Ascending aorta (tissue), 2 donors: ENCODE measurements at regions not wholly inside any gene's neighbourhood (a gene's known extent, or its start where the extent isn't known, plus 50 kb on each side); places are given as distances from the start of the nearest gene placed in this dataset.

Experiments
- DNase-seq, 2 donors: peaks; one replicate each; pipeline ENCODE4 v3.0.0-alpha.2; 2019; ENCODE audit warnings: low spot score in 2 of 2
- H3K27ac ChIP-seq, 2 donors: fragments of 200-600 bp; sonication (generic); one replicate each; pipeline ENCODE4 v1.5.1; 2016 to 2017; ENCODE audit warnings: mild to moderate bottlenecking in 1 of 2
- H3K27me3 ChIP-seq: fragments of 200-600 bp; sonication (generic); one replicate; pipeline ENCODE4 v1.5.1; 2017
- H3K36me3 ChIP-seq, 2 donors: fragments of 200-600 bp; sonication (generic); one replicate each; pipeline ENCODE4 v1.5.1; 2016
- H3K4me1 ChIP-seq, 2 donors: fragments of 200-600 bp; sonication (generic); one replicate each; pipeline ENCODE4 v1.5.1; 2016 to 2017; ENCODE audit warnings: mild to moderate bottlenecking in 1 of 2
- H3K4me3 ChIP-seq, 2 donors: fragments of 200-600 bp; sonication (generic); one replicate each; pipeline ENCODE4 v1.5.1; 2016 to 2017; ENCODE audit warnings: mild to moderate bottlenecking in 1 of 2
- H3K9me3 ChIP-seq, 2 donors: fragments of 200-600 bp; sonication (generic); one replicate each; pipeline ENCODE4 v1.5.1; 2016
- intact Hi-C: fragments of 100-400 bp; cut with DNase I; formaldehyde crosslinking; loops from one replicate; pipeline ENCODE4 v1.15.1; 2023
- TF ChIP-seq, protein P1 (sequence below), 3 experiments: fragments of 200-600 bp in 2 of 3; fragments of 450-650 bp in 1 of 3; sonication (generic) in 2 of 3; IDR thresholded peaks; one replicate each; pipeline ENCODE4 v1.5.1; 2016 to 2019; ENCODE audit warnings: antibody characterized with exemption in 3 of 3, mild to moderate bottlenecking in 1 of 3, moderate library complexity in 1 of 3

DNA sequence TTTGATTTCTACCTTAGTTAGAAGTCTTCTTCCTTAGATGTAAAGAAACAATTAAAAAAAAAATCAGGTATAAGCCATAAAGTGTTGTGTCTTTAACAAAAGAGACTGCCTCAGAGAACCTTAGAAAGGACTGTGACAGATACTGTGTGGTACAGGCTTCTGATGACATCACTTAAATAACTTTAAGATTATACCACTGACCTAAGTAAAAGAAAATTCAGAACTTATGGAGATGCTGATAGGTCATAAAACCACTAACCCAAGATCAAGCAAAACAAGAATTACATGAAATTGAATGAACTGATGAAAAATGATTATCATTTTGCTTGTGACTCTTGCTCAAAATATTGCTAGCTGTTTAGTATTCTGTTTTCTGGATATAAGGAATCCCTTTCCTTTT lies 220.8 kb downstream of the NRIP1 start:
- H3K27ac ChIP-seq: no peak overlapping the region
- H3K36me3 ChIP-seq: no peaks in the 10 kb centered on the region
- no peaks in the 10 kb centered on the region for H3K27me3 ChIP-seq
- DNase-seq: no peak
- no peak overlapping the region for H3K4me3 ChIP-seq
- intact Hi-C loops: no loop called here
- TF ChIP-seq, protein P1, sequence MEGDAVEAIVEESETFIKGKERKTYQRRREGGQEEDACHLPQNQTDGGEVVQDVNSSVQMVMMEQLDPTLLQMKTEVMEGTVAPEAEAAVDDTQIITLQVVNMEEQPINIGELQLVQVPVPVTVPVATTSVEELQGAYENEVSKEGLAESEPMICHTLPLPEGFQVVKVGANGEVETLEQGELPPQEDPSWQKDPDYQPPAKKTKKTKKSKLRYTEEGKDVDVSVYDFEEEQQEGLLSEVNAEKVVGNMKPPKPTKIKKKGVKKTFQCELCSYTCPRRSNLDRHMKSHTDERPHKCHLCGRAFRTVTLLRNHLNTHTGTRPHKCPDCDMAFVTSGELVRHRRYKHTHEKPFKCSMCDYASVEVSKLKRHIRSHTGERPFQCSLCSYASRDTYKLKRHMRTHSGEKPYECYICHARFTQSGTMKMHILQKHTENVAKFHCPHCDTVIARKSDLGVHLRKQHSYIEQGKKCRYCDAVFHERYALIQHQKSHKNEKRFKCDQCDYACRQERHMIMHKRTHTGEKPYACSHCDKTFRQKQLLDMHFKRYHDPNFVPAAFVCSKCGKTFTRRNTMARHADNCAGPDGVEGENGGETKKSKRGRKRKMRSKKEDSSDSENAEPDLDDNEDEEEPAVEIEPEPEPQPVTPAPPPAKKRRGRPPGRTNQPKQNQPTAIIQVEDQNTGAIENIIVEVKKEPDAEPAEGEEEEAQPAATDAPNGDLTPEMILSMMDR (IDR thresholded peaks at IDR 0.05): no peak
- H3K9me3 ChIP-seq: no peaks in the 10 kb centered on the region
- H3K4me1 ChIP-seq: no peaks in the 10 kb centered on the region

DNA sequence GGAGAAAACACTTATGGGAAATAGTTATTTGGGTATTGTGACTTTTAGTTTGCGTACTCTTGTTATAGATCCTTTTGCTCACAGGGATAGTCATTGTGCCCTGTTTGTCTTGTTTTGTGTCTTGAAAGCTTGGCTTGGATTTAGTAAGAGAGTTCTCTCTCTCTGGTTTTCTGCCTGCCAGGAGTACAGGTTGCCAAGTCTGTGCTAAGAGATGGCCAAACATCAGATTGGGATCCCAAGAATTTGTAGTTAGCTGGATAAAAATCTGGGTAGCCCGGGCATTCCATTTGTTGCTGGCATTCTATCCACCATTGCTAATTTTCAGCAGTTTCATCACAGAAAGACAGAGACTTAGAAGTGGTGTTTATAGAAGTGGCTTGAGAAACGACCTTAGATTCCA lies 222.2 kb downstream of the NRIP1 start:
- Histone ChIP-seq H3K4me1 (no peaks in the 10 kb centered on the region), H3K9me3 (no peaks in the 10 kb centered on the region), H3K4me3 (no peak overlapping the region), H3K27me3 (no peaks in the 10 kb centered on the region), H3K27ac (no peak overlapping the region), H3K36me3 (no peaks in the 10 kb centered on the region)
- no peak for DNase-seq
- TF ChIP-seq, protein P1 (IDR thresholded peaks at IDR 0.05): no peak
- intact Hi-C loops: no loop called here

DNA sequence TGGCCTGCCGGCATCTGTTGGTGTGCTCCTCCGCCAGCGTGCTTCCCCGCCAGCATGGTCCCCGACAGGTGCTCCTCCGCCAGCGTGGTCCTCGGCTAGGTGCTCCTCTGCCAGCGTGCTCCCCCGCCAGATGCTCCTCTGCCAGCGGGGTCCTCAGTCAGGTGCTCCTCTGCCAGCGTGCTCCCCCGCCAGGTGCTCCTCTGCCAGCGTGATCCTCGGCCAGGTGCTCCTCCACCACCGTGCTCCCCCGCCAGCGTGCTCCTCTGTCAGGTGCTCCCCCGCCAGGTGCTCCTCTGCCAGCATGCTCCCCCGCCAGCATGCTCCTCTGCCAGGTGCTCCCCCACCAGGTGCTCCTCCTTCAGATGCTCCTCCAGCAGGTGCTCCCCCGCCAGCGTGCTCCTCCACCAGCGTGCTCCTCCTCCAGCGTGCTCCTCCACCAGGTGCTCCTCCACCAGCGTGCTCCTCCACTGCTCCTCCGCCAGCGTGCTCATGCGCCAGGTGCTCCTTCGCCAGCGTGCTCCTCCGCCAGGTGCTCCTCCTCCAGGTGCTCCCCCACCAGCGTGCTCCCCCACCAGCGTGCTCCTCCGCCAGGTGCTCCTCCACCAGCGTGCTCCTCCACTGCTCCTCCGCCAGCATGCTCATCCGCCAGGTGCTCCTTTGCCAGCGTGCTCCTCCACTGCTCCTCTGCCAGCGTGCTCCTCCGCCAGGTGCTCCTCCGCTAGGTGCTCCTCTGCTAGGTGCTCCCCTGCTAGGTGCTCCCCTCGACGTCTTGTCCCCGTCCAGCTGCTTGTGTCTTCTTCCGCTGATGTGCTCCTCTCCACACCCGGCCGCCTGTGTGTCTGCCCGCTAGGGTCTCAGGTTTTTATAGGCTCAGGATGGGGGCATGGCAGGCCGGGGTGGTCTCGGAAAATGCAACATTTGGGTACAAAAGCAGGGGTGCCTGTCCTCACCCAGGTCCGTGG lies 223.0 kb downstream of the NRIP1 start:
- intact Hi-C loops: no loop called here
- Histone ChIP-seq H3K9me3 (no peaks in the 10 kb centered on the region), H3K27me3 (no peaks in the 10 kb centered on the region), H3K27ac (no peak overlapping the region), H3K36me3 (no peaks in the 10 kb centered on the region), H3K4me1 (no peaks in the 10 kb centered on the region), H3K4me3 (no peak overlapping the region)
- DNase-seq: no peak
- TF ChIP-seq, protein P1 (IDR thresholded peaks at IDR 0.05): no peak

DNA sequence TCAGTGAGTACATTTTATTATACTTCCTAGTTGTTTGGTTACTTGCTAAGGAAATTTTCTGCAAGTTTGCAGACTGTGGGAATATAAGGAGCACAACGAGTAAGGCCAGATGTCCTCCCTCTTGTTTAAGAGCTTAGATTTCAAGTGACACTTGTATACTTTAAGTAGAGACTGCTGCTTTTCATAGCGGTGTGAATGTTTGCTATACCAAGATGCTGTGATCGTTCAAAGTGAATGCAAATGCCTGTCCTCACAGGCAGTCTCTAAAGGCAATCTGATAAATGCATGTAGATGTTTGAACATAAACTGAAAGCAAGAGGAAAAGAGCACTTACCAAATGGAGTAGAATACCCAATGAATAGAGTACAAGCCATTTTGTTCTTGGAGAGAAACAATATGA lies 226.4 kb downstream of the NRIP1 start:
- no peak for DNase-seq
- intact Hi-C loops: no loop called here
- TF ChIP-seq, protein P1 (IDR thresholded peaks at IDR 0.05): no peak
- no peaks in the 10 kb centered on the region for H3K4me1 ChIP-seq
- no peaks in the 10 kb centered on the region for H3K27me3 ChIP-seq
- no peaks in the 10 kb centered on the region for H3K36me3 ChIP-seq
- no peak overlapping the region for H3K27ac ChIP-seq
- H3K4me3 ChIP-seq: no peak overlapping the region
- H3K9me3 ChIP-seq: no peaks in the 10 kb centered on the region

DNA sequence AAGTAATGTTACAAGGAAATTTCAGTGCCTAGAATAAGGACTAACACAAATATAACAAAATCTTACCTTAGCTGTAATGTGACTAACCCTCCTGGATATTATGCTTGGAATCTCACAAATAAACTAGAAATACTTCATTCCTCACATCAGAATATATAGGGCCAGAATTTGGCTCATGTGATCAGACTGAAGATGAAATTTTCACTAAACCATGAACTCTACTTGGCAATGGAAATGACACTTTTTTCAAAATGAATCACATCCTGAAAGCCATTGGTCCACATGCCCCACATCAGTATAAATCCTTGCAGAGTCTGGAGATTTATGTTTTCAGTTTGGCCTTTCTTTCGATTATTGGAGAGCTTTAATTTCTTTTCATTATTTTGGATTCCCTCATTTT lies 227.8 kb downstream of the NRIP1 start:
- H3K4me3 ChIP-seq: no peak overlapping the region
- no peaks in the 10 kb centered on the region for H3K27me3 ChIP-seq
- intact Hi-C loops: no loop called here
- H3K9me3 ChIP-seq: no peaks in the 10 kb centered on the region
- H3K36me3 ChIP-seq: no peaks in the 10 kb centered on the region
- H3K27ac ChIP-seq: no peak overlapping the region
- DNase-seq: no peak
- no peaks in the 10 kb centered on the region for H3K4me1 ChIP-seq
- TF ChIP-seq, protein P1 (IDR thresholded peaks at IDR 0.05): no peak
